SK-N-MC (cell line): ENCODE measurements at regions not wholly inside any gene's neighbourhood (a gene's known extent, or its start where the extent isn't known, plus 50 kb on each side); places are given as distances from the start of the nearest gene placed in this dataset.

Experiments used
- EZH2 ChIP-seq: fragments of 200-600 bp; sonication (generic); IDR thresholded peaks from one replicate; pipeline ENCODE4 v1.6.1; 2017; ENCODE audit warnings: antibody characterized with exemption
- FOXP2 ChIP-seq: optimal IDR thresholded peaks from 2 replicates; pipeline ENCODE3; 2011; ENCODE audit warnings: mild to moderate bottlenecking, moderate library complexity; ENCODE audit not compliant: insufficient read depth; ENCODE audit errors: extremely low read length, control extremely low read depth
- POLR2AphosphoS5 ChIP-seq: IDR thresholded peaks from 2 replicates; pipeline ENCODE4 v1.6.1; 2012; ENCODE audit warnings: mild to moderate bottlenecking, low read depth, low read length, borderline replicate concordance

DNA sequence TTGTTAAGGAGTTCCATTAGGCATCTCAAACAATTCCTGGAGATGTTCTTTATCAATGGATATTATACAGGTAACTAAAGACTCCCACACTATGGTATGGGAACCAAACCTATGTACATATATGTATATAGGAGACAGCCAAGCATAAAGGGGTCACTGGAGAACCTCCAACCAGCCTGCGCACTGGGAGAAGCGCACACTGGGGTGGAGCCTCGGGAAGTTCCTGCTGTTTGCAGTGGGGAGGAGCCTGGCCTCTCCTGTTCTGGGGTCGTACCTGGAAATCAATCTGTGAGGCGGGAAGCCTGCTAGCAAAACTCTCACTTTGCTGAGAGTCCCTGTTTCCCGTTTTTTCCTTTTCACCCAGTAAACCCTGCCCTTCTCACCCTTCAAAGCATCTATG is 83.1 kb upstream of the CREB1 start:
- TF ChIP-seq POLR2AphosphoS5 (no peak), EZH2 (no peak), FOXP2 (no peak)
